Mucosa of descending colon (tissue), 3 donors: ENCODE measurements at regions not wholly inside any gene's neighbourhood (a gene's known extent, or its start where the extent isn't known, plus 50 kb on each side); places are given as distances from the start of the nearest gene placed in this dataset.

Source experiments
- ATAC-seq: fragments of 200-7000 bp; cut with Tn5 transposase; one replicate; pipeline ENCODE4 v1.9.1; 2020; ENCODE audit warnings: mild to moderate bottlenecking, moderate library complexity
- DNase-seq, 3 donors: peaks; one replicate each; pipeline ENCODE4 v3.0.0-alpha.2; 2020
- H3K36me3 ChIP-seq: fragments of 200-600 bp; one replicate; pipeline ENCODE4 v1.8.0; 2021; ENCODE audit warnings: low read depth, mild to moderate bottlenecking
- H3K4me1 ChIP-seq: fragments of 200-600 bp; one replicate; pipeline ENCODE4 v1.8.0; 2021; ENCODE audit warnings: low read depth, mild to moderate bottlenecking
- H3K4me3 ChIP-seq: fragments of 200-600 bp; one replicate; pipeline ENCODE4 v1.8.0; 2021; ENCODE audit warnings: mild to moderate bottlenecking
- H3K9me3 ChIP-seq: fragments of 200-600 bp; one replicate; pipeline ENCODE4 v1.8.0; 2021; ENCODE audit warnings: mild to moderate bottlenecking
- intact Hi-C, 2 donors: fragments of 100-400 bp; cut with DNase I in 1 of 2; cut with micrococcal nuclease in 1 of 2; formaldehyde crosslinking; loops; one replicate each; pipeline versions ENCODE4 v1.11.0 to v1.11.1; 2022; cut with DNase I, micrococcal nuclease
- TF ChIP-seq, protein P1 (sequence below): fragments of 200-600 bp; IDR thresholded peaks from one replicate; pipeline ENCODE4 v1.8.0; 2022; ENCODE audit warnings: antibody characterized with exemption, mild to moderate bottlenecking
- donor health status: DM: no; HTN: no; CAD: no; lungs with moderate emphysema.
- donor health status: DM: no; HTN: no; CAD: no.
- donor health status: DM: no; HTN: yes; CAD: no.

DNA sequence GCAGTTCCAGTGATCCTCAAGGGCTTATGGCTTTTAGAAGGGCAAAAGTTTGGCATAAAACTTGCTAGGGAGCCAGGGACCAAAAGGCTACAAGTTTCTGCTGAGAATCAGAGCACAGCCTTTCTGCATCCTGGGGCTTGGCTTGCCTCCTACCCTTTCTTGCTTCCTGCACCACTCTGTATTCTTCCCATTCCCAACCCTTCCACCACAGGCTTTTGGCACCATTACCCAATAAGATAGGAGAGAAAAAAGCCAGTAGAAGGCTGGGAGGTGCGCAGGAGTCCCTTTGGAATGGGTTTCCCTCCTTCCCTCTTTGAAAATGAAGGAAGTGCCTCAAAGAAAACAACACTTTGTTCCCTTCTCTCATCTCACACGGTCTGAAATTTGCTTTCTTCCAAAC is 268.6 kb downstream of the PDCD6IP start:
- DNase-seq, result no peak

DNA sequence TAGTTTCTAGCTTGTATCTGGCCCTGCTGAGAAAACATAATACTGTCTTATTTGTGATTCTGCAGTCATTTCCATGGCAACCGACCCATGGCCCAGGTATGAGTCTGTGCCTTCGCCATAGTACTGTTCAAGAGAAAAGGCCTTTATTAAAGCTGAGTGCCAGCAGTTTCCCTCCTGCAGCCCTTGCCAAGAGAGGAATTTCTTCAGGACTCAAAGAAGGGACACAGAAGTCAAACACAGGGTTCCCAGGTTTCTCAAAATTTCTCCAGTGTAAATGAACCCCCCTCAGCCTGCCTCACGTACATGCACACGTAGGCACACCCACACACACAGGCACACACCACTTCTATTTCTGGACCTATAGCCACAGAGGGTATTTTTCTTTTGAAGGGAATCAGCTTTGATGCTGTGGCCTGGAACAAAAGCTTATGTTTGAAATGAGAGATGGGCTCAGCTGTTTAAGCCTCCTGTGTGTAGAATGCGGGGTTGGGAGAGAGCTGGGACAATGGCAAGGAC is 269.2 kb downstream of the PDCD6IP start:
- H3K4me3 ChIP-seq, result no peak overlapping the region
- no peaks in the 10 kb centered on the region for H3K9me3 ChIP-seq
- intact Hi-C loops, result no loop called here
- H3K36me3 ChIP-seq, result no peaks in the 10 kb centered on the region
- DNase-seq (no peak), ATAC-seq (no peak)
- TF ChIP-seq, protein P1, sequence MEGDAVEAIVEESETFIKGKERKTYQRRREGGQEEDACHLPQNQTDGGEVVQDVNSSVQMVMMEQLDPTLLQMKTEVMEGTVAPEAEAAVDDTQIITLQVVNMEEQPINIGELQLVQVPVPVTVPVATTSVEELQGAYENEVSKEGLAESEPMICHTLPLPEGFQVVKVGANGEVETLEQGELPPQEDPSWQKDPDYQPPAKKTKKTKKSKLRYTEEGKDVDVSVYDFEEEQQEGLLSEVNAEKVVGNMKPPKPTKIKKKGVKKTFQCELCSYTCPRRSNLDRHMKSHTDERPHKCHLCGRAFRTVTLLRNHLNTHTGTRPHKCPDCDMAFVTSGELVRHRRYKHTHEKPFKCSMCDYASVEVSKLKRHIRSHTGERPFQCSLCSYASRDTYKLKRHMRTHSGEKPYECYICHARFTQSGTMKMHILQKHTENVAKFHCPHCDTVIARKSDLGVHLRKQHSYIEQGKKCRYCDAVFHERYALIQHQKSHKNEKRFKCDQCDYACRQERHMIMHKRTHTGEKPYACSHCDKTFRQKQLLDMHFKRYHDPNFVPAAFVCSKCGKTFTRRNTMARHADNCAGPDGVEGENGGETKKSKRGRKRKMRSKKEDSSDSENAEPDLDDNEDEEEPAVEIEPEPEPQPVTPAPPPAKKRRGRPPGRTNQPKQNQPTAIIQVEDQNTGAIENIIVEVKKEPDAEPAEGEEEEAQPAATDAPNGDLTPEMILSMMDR, result no peak
- no peaks in the 10 kb centered on the region for H3K4me1 ChIP-seq

More for the DNA sequence above, 268.6 kb downstream of the PDCD6IP start:
- no peak for ATAC-seq
- TF ChIP-seq, protein P1, result no peak
- Histone ChIP-seq H3K9me3 (no peaks in the 10 kb centered on the region), H3K36me3 (no peaks in the 10 kb centered on the region), H3K4me1 (no peaks in the 10 kb centered on the region), H3K4me3 (no peak overlapping the region)
- intact Hi-C loops, result no loop called here

DNA sequence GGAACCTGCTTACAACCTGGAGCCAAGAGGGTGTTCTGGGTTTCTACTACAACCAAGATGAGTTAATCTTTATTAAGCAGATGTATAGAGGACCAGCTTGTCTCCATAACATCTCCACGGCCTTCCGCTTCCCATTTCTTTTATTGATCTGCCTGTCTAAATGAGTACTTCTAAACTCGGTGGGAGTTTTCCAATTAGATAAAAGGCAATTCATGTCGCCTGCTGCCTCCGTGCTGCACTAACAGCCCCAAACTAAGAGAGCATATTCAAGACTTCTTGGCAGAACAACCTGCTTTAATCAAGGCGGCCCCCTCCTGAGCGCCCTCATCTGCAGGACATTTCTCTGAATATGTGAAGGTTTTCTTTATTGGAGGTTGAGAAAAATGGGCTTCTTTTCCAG is 270.1 kb downstream of the PDCD6IP start:
- TF ChIP-seq, protein P1, result no peak
- Histone ChIP-seq H3K4me3 (no peak overlapping the region), H3K4me1 (no peaks in the 10 kb centered on the region), H3K9me3 (no peaks in the 10 kb centered on the region), H3K36me3 (no peaks in the 10 kb centered on the region)
- DNase-seq (no peak), ATAC-seq (no peak)
- intact Hi-C loops, result no loop called here

DNA sequence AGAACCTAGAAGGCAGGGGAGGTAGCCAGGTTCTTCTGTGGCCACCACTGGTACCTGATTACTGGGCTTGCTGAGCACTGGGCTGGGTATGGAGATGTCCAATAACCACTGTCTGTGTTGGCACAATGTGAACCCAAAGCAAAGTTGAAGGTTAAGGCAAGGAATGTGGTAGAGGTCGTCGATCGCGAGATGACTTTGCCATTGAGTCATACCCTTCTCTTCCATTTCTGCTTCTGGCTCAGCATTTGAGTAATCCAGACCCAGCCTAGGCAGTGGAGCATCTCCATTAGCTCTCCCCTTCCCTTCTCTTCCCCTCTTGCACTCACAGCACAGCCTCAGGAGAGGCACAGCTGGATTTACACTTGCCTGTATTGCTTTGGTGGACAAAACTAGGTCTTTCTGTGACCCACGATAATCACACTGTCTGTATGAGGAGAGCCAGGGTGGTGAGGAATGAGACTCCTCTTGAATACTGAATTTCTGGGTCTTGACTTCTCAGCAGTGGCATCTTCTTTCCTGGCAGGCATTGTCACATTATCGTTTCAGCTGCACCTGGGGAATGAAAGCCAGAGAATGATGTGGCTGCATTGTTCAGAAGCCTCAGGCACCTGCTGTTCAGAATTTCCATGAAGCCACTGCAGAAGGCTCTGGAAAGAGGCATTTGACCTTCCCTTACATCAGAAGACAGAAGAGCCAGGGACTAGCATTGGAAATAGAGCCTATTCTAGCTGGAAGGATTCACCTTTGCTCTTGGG is 272.6 kb downstream of the PDCD6IP start:
- TF ChIP-seq, protein P1, result no peak
- Histone ChIP-seq H3K36me3 (no peaks in the 10 kb centered on the region), H3K9me3 (no peaks in the 10 kb centered on the region), H3K4me3 (no peak overlapping the region), H3K4me1 (no peaks in the 10 kb centered on the region)
- DNase-seq (no peak), ATAC-seq (no peak)
- intact Hi-C loops, result no loop called here

DNA sequence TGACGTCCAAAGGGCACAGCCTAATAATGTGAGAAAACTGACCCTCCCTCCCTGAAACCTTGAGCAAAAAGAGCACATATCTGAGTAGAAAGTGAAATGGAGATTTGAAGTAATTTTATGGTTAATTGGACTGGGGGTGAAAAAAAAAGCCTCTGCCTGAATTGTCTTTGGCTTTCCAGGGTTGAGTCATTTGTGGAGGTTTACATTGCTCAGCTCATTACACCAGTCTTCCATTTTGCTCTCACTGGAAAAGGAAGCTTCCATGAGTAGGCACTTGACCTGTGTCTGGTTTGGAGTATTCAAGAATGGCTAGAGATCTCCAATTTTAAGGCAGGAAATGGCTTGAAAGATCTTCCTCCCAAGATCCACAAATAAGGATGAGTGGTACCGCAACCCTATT is 273.9 kb downstream of the PDCD6IP start:
- TF ChIP-seq, protein P1, result no peak
- DNase-seq, result no peak
- H3K36me3 ChIP-seq, result no peaks in the 10 kb centered on the region
- intact Hi-C loops, result no loop called here
- H3K9me3 ChIP-seq, result no peaks in the 10 kb centered on the region
- H3K4me3 ChIP-seq, result no peak overlapping the region
- no peak for ATAC-seq
- H3K4me1 ChIP-seq, result no peaks in the 10 kb centered on the region
